ENCODE measurements at regions not wholly inside any gene's neighbourhood (a gene's known extent, or its start where the extent isn't known, plus 50 kb on each side); places are given as distances from the start of the nearest gene placed in this dataset.
"Not testable (repeated sequence)": the region's sequence is repeated elsewhere in the genome, so short reads cannot be mapped to it uniquely, and the experiment has no call there.

DNA sequence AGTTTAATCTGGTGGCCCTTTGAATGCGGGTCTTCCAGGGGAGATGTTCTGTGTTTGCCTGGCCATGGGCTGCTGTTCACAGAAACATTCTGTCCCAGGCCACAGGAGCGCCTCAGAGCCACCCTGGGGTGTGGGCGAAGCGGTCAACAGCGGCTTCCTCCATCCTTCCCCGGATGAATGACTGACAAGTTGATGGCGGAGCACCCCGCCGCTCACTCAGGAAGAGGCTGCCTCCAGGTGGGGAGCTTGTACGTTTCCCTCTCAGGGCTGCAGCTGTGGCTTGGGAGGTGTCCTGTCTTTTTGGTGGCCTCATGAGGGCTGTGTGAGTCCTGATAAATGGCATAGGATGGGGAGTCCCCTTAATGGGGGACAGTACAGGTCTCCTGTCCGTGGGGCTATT is 178.4 kb downstream of the NRN1 start:
- ATAC-seq (no peak), DNase-seq (ENCODE audit: low spot score in 2 of 2) (peak in 1 of 2 donors; percentile 31)
- H3K36me3 Mint-ChIP-seq, result peaks cover 0 to 8% of the 10 kb centered on the region in 2 donors
- peak overlapping the region in 1 of 2 donors; percentile 44 for H3K27ac Mint-ChIP-seq
- H3K9me3 Mint-ChIP-seq, result no peaks in the 10 kb centered on the region

- ATAC-seq, result no peak
- no peak overlapping the region for H3K27ac Mint-ChIP-seq
- no peaks in the 10 kb centered on the region for H3K9me3 Mint-ChIP-seq
- peaks cover 0 to 11% of the 10 kb centered on the region in 2 donors for H3K36me3 Mint-ChIP-seq
- no peak for DNase-seq (ENCODE audit: low spot score in 2 of 2)
Measured at GRCh38 chr6:5827056-5827904, 179.4 kb downstream of the NRN1 start.

GRCh38 chr6:5824382-5824983 is 182.2 kb downstream of the NRN1 start:
- ATAC-seq, result peak; percentile 72 to 85
- H3K9me3 Mint-ChIP-seq; DNase-seq (ENCODE audit: low spot score in 2 of 2); H3K36me3 Mint-ChIP-seq: not testable (repeated sequence)
- peak overlapping the region in 1 of 2 donors; percentile 36 for H3K27ac Mint-ChIP-seq
